ENCODE measurements at regions not wholly inside any gene's neighbourhood (a gene's known extent, or its start where the extent isn't known, plus 50 kb on each side); places are given as distances from the start of the nearest gene placed in this dataset.

DNA sequence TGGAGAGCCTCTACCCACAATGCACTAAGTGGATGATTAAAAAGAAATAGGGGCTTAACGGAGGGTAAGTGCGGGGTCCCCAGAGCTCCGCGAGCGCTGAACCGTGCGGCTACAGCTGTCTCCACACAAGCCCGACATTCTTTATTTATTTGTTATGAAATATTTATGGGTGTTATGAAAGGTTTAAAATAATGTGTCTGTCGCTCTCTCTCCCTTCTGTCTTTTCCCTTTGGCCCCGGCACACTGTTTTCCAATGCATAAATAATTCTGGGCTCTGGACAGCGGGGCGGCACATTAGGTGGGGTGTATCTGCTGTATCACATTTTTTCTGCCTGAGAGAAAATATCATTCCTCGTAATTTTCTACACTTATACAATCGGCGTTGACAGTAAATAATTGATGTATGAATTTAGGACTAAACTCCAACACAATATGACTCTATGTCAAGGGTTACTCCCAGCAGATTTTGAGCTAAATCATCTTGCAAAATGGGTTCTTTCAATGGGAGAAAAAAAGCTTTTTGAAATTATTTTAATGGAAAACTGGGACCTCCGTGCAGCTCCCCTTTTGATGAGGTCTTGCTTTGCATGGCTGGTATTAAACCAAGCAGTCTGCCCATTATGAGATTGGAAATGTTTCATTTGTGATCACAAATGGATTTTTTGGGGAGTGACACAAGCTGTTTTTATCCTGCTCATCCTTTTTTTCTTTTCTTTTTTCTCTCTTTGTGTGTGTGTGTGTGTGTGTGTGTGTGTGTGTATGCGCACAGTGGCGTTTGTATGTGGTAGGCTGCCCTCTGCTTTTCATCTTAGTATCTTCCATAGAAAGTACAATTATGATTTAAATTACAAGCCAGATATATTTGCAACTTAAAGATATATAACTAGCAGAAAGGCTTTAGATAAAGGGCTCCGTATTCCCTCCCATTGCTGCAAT, 370.6 kb upstream of the IRX4 start:
- no peak for DNase-seq (ENCODE audit: low read depth in 3 of 3, low spot score in 1 of 3)

DNA sequence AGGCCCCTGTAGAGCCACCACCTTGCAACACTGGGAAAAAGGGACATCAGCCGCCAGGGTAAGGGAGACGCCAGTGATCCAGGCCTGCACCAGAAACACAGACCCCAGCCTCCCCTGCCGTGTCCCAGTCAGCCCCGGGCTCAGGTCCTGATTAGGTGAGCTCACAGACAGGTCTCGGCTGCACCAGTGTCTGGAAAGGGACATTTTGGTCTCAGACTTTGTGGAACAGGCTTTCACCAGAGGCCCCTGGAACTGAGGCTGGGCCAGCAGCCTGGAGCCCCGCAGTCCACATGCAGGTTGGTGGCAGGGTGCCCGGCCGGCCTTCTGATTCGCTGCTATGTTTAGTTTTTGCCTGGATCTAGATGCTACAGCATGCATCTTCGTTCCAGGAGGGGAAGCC, 369.0 kb upstream of the IRX4 start:
- no peak for DNase-seq (ENCODE audit: low read depth in 3 of 3, low spot score in 1 of 3)

DNA sequence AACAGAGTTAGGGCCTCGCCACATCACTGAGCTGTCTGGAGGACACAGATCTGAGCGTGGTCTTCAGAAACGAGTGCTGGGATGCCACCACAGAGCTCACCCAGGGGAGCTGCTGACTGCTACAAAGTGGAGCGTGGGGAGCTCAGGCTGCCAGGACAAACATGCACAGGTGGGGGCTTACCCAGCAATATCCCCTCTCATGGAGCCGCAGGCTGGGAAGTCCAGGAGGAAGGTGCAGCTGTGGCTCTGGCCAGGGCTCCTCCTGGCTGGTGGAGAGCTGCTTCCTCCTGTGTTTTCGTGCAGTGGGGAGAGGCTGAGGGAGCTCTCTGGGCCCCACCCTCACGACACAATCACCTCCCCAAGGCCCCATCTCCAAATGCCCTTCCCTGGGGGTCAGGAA, 368.6 kb upstream of the IRX4 start:
- no peak for DNase-seq (ENCODE audit: low read depth in 3 of 3, low spot score in 1 of 3)

DNA sequence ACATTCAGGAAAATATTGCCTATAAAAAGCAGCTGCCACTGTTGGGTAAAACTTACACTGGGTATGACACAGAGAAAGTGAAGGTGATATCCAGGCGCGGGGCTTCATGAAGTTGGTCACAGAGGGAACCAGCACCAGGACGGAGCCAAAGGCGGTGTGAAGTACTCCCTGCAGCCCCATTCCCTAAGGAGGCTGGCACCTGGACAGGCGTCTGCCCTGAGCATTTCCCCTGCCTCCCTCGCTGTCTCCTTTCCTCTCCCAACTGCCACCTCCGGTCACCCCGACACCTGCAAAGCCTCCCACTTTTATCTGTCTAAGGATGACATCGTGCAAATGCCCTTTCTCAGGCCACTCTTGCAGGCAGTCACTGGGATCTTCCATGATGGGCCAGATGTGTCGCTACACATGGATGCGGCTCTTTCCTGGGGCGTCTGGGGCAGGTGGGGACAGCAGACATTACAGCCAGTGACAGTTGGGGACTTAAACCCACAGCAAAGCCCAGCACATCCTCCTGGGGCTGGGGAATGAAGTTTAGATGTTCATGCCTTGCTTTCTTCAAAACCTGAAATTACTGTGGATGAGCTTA, 367.7 kb upstream of the IRX4 start:
- DNase-seq (ENCODE audit: low read depth in 3 of 3, low spot score in 1 of 3) = no peak

DNA sequence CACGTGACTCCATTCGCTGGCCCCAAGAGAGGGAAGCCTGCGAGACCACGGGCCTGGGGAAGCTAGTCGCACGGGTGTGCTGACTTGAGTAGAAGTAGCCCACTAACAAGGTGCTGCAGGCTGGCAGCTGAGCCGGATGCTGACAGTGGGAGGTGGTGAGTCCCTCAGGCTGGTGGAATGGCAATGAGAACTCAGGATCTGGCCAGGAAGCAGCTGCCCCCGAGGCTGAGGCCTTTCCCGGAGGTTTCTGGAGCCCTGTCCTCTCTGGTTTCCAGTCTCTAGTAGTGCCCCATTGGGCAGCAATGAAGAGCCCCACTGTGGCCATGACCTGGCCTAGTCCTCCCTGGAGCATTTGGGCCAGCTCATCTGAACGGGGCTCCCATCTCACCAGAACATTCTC, 366.7 kb upstream of the IRX4 start:
- DNase-seq (ENCODE audit: low read depth in 3 of 3, low spot score in 1 of 3) = no peak

DNA sequence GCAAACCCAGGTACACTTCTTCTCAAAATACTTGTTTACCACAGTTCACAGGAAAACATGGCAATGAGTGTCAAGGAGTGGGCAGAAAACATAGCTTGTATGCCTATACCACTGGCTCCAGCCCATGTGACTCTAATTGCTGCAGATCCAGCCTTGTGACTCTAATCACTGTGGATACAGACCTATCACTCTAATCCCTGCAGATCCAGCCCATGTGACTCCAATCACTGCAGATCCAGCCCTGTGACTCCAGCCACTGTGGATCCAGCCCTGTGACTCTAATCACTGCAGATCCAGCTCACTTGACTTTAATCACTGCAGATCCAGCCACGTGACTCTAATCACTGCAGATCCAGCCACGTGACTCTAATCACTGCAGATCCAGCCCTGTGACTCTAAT, 366.3 kb upstream of the IRX4 start:
- DNase-seq (ENCODE audit: low read depth in 3 of 3, low spot score in 1 of 3) = no peak

DNA sequence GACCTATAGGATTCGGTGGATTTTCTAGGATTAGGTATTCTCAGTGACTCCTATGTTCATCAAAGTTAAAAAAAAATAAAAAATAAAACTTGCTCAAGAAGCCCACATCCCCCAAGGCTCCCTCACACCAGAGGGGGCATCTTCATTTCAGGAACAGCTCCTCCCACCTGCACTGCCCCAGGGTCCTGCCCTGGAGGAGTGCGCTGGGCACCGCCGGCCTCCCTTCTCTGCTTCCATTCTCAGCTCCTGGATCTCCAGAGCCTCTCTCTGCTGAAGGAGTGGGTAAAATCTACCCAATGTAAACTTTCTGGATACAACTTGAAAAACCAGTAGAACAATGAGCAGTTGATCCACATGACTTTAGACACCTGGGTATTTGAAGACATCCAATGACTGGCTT, 359.8 kb upstream of the IRX4 start:
- DNase-seq (ENCODE audit: low read depth in 3 of 3, low spot score in 1 of 3) = no peak

DNA sequence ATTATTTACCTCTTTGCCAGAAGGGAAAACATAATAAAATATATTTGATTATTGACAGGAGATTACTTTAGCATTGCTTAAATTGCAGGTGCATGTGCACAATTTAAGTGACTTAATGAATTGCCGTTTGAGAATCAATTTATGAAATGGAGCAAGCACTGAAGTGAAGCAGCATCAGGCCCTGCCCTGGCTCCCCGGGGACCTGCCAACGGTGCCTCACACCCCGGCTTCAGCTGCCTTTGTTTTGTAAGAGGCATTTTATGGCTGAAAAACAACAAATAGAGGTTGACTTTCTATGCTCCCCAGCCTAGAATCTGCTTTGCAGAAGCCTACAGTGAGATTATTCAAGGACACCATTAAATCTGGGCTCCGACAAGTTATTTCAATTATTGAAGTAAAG, 359.1 kb upstream of the IRX4 start:
- no peak for DNase-seq (ENCODE audit: low read depth in 3 of 3, low spot score in 1 of 3)

DNA sequence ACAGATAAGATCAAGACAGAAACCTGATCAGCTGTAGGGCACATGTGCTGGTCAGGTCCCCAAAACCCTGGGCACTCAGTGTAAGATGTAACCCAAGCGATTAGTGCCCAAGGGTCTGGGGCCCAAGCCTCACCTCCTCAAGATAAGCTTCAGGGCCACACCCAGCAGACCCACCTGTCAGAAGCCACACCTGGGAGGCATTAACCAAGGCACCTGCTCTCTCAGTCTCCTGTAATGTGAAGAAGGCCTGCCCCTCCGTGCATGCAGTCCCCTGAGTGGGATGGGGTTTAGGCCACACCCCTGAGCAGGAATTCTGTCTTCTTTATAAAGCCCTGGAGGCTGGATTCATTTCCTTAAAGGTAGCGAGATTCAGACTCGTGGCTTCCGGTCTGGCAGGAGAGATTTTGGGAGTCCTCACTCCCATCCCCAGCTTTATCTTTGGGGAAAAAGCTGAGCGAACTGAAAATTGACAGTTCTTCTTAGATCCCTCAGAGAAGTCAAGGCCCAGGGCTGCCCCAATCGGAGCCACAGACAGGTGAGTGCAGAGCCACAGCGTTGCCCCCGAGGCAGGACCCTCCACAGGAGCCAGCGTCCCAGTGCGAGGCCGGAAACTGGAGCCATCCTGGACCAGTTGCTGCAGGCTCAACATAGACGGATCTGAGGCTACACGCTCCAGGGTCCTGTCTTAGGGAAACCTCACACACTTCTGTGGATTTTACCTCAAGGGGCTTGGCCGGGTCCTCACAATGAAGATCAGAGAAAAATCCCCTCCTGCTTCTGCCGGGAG, 357.6 kb upstream of the IRX4 start:
- DNase-seq (ENCODE audit: low read depth in 3 of 3, low spot score in 1 of 3) = no peak

DNA sequence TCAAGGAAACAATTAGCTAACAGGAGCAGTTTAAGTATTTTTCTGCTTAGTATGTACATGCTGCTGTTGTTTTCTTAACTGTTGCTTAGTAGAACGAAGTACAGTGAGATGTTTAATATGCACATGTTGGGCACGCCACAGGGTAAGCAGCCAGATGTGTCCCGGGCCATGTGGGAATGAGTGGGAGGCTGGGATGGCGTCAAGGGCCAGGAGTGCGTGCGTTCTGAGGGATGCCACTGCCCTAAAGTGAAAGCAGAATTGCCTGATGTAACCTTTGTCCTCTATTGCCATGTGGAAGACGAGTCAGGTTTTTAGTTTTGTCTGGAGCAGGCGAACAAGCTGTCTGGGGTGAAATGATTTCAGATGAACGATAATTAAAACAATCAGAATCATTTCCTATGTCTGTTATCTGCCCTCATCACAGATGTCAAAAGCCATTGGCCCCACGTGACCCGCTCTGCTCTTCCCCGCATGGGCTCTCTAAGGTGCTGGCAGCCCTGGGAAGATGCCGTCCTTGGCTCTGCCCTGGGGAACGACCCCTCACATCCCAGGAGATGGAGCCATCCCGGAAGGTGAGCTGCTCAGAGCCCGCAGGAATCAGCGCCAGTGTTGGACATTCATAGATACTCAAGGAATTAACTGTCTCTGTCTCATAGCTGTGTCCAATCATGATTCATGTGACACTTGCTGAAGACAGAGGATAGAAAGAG, 356.6 kb upstream of the IRX4 start:
- no peak for DNase-seq (ENCODE audit: low read depth in 3 of 3, low spot score in 1 of 3)

DNA sequence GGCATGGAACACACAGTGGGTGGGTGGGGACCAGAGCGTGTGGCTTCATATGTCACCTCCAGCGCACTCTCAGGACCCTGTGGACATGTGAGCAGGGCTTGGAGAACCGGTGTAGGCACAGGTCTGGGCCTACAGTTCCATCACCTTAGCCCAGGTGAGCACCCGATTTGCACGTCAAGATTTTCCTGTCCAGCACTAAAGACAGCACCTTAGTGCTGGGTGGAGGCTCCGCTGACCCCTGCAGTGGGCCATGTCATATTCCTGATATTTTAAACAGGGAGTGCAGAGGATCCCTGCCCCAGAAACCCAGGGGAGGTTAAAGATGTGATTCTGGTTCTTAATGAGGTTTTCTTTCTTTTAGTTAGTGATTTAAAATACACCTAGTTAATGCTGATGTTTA, 356.0 kb upstream of the IRX4 start:
- no peak for DNase-seq (ENCODE audit: low read depth in 3 of 3, low spot score in 1 of 3)

DNA sequence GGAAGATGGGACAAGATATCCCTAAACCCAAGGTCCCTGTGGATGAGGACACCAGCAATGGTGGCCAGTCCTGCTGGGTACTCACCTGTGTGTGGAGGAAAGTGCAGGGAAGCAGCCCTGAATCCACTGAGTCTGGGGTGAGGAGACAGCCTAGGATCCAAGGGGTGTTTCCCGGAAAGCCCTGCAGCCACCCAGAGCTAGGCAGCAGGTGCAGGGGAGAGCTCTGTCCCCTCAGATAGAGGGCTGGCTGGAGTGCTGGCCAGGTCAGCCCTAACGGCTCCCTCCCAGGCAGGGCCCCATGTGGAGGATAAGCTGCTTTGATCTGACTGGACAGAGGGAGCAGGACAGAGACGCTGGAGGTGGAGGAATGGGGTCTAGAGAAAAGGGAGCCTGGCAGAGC, 344.7 kb upstream of the IRX4 start:
- DNase-seq (ENCODE audit: low read depth in 3 of 3, low spot score in 1 of 3) = no peak

DNA sequence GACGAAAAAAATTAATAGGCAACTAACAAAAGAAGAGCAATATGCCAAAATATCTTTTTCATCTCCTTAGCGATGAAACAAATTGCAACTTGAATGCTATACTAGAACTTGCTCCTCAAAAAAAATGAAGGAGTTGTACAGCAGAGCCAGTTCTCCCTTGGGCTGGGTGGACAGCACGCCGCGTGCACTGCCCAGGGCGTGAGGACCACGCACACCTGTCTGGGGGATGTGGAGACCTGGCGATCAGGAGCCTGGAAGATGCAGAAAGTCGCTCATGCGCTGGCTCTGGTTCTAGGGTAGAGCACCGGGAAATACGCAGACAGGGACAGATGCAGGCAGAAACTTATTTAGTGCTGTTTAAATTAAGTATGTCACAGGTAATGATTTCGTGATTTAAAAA, 342.0 kb upstream of the IRX4 start:
- DNase-seq (ENCODE audit: low read depth in 3 of 3, low spot score in 1 of 3) = no peak

DNA sequence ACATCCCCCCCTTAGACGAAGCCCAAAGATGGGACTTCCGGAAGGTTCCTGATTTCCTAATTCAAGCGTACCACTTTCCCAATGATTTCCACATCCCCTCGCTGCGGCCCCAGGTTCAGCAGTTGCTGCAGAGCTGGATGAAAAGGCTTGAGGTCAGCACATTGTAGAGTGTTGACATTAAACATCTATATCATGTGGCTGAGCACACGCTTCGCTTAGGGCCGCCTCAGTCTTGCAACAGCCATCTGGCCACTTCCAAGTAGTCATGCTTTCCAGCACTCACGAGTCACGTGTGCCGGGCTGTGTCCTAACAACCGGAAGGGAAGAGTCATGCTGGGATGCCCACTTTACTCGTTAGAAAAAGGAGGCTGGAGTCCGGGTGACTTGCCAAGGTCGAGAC, 340.6 kb upstream of the IRX4 start:
- DNase-seq (ENCODE audit: low read depth in 3 of 3, low spot score in 1 of 3) = no peak

DNA sequence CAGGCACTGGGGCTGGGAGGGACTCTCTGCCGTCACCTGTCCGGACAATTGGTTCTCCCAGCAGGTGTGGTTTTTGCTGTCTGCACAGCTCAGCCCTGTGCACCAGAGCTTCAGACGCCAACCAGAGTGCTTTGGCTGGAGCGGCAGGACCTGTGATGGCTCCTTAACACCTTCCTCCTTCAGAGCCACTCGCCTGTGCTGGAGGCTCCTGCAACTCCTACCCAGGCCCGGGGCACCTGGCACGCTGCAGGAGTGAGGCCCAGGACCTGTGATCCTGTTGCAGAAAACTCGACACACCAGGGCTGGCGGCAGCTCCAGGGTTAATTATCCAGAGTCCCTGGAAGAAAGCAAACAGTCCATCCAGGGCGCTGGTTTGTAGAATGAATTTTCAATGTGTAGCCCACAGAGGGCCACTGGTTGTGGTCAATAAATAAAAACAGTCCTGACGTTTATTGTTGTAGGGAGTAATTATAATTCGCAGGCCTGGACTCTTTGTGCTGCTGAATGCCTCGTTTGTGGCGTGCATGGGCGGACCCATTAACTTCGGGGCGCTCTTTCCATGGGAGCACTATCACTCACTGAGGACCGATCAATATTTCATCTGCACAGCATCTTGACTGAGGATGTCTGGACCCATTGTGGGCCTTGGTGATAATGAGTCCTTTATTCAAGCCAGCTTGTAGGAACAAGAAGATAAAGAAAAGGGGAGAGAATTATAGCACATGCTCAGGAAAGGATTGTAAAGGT, 339.7 kb upstream of the IRX4 start:
- no peak for DNase-seq (ENCODE audit: low read depth in 3 of 3, low spot score in 1 of 3)

DNA sequence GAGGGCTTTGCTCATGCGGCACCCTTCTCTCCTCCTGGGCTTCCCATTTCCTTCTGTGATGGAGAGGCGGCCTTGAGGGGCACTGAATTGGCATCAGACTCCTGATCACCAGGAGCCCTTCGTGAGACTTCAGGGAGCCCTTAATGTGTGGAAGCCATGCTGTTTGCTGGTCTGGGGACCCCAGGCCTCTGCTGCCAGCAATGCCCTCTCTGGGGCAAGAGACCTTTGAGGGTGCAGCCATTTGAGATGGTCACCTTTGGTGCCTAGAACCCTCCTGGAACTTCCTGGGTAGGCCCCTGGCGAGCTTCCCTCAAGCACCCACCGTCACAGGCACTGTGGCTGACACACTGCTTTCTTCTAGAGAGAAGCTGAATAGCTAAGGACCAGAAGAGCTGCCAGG, 338.7 kb upstream of the IRX4 start:
- no peak for DNase-seq (ENCODE audit: low read depth in 3 of 3, low spot score in 1 of 3)

DNA sequence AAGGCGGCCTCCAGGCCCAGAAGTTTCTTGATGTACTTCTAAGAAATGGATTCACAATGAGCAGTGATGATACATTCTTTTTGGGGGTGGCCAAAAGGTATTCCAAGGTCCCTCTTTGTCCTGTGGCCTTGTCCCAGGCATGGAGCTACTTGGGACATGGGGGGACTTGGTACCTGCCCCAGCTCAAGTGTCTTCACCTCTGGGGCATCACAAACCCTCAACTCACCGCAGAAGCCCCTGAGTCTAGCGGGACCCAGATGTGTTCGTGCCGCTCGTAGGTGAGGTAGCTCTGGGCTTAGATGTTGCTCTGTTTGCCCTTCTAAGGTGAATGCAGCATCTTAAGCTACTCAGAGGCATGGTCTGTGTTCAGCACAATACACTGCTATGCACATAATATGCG, 338.0 kb upstream of the IRX4 start:
- DNase-seq (ENCODE audit: low read depth in 3 of 3, low spot score in 1 of 3) = no peak

DNA sequence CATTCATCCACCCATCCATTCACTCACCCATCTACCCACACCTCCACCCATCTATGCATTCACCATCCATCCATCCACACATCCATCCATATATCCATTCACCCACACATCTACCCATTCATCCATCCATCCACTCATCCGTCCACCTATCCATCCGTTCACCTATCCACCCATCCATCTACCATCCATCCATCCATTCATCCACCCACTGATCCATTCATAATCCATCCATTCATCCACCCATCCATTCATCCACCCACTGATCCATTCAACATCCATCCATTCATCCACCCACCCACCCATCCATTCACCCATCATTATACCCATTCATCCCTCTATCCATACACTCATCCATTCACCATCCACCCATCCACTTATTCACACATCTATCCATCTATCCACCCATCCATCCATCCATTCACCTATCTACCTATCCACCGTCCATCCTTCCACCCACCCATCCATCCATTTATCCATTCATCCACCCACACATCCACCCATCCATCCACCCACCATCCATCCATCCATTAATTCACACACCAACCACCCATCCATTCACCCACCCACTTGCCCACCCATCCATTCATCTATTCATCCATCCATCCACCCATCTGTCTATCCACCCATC, 336.5 kb upstream of the IRX4 start:
- DNase-seq (ENCODE audit: low read depth in 3 of 3, low spot score in 1 of 3) = no peak

DNA sequence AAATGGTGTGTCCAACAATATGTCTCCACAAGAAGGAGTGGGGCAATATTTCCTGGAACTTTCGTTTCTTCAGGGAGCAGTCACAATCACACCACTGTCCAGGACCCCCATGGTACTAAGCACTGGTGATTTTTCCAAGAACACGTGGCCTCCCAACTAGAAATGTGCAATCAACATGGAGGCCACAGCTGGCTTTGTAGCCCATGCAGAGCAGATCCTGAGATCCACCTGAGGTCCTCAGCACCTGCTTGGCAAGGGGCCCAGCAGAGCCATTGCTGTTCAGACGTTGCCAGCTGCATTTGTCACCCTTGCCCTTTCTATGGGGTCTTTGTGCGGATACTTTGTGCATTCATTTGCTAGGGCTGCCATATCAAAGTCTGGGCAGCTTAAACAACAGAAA, 334.5 kb upstream of the IRX4 start:
- DNase-seq (ENCODE audit: low read depth in 3 of 3, low spot score in 1 of 3) = no peak

DNA sequence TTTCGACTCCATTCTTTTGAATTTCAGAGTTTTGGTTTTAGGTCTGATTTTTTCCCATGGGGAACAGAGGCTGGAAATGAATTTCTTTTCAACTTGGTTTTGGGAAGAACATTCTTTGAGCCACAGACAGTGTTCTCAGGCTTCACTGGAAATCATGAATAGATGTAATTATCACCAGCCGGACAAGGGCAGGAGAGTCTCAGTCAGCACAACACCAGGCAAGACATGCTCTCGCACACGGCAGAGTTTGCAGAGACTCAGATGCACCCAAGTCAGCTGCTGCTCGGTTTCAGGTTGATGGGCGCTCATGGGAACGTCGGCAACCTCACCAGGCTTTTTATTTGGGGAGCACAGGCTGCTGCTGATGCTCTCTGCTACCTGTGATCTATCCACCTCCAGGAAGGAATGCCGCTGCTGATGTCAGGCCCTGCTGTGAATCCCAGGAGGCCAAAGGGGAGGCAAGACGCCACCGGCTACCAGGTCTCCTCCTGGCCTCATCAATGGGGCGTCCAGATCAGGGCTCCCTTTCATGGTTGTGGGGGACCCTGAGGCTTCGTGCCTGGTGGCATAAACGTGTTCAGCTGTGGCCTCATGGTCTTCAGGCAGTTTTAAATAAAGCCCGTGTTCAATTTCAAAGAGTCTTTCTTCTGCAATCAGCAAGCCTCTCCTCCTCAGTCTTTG, 332.3 kb upstream of the IRX4 start:
- no peak for DNase-seq (ENCODE audit: low read depth in 3 of 3, low spot score in 1 of 3)

Data from stimulated activated CD4-positive, alpha-beta T cell treated with anti-CD3 and anti-CD28 coated beads, TNF-alpha, amount 100 ng/mL, for 1 hour (primary cell).